ENCODE measurements at regions not wholly inside any gene's neighbourhood (a gene's known extent, or its start where the extent isn't known, plus 50 kb on each side); places are given as distances from the start of the nearest gene placed in this dataset.

GRCh38 chr3:57009802-57010201, 50.7 kb upstream of the SPATA12 start:
- no peak for DNase-seq

GRCh38 chr3:57009367-57009766, 51.1 kb upstream of the SPATA12 start:
- DNase-seq, result no peak

- peak; percentile 58 to 71 (median 69) for DNase-seq
Observed at GRCh38 chr3:57007521-57008460, 52.7 kb upstream of the SPATA12 start.

GRCh38 chr3:57006949-57007419, 53.5 kb upstream of the SPATA12 start:
- no peak for DNase-seq

- no peak for DNase-seq
Observed at GRCh38 chr3:57006179-57006657, 54.2 kb upstream of the SPATA12 start.

GRCh38 chr3:57004229-57004628, 56.2 kb upstream of the SPATA12 start:
- no peak for DNase-seq

GRCh38 chr3:57003676-57004075, 56.8 kb upstream of the SPATA12 start:
- DNase-seq, result no peak

GRCh38 chr3:57001356-57001755, 59.1 kb upstream of the SPATA12 start:
- no peak for DNase-seq

- DNase-seq, result no peak
Observed at GRCh38 chr3:57000012-57000411, 60.5 kb upstream of the SPATA12 start.

GRCh38 chr3:56999547-56999946, 60.9 kb upstream of the SPATA12 start:
- no peak for DNase-seq

GRCh38 chr3:56998076-56998529, 62.4 kb upstream of the SPATA12 start:
- no peak for DNase-seq

GRCh38 chr3:56997675-56998074, 62.8 kb upstream of the SPATA12 start:
- no peak for DNase-seq

- no peak for DNase-seq
Observed at GRCh38 chr3:56997041-56997440, 63.4 kb upstream of the SPATA12 start.

- no peak for DNase-seq
Observed at GRCh38 chr3:56994391-56994790, 66.1 kb upstream of the SPATA12 start.

GRCh38 chr3:56990641-56991015, 69.8 kb upstream of the SPATA12 start:
- DNase-seq, result no peak

GRCh38 chr3:56989977-56990640, 70.4 kb upstream of the SPATA12 start:
- no peak for DNase-seq

- no peak for DNase-seq
Observed at GRCh38 chr3:56989169-56989976, 71.1 kb upstream of the SPATA12 start.

GRCh38 chr3:56988458-56989168, 71.9 kb upstream of the SPATA12 start:
- peak; percentile 83 to 92 (median 91) for DNase-seq

- no peak for DNase-seq
Observed at GRCh38 chr3:56987238-56987895, 73.1 kb upstream of the SPATA12 start.

GRCh38 chr3:56986347-56986746, 74.1 kb upstream of the SPATA12 start:
- DNase-seq, result no peak

- DNase-seq, result peak; percentile 52 to 68 (median 62)
Observed at GRCh38 chr3:56985878-56986277, 74.6 kb upstream of the SPATA12 start.

- no peak for DNase-seq
Observed at GRCh38 chr3:56985460-56985859, 75.0 kb upstream of the SPATA12 start.
